Fibroblast of lung (primary cell): ENCODE measurements at regions not wholly inside any gene's neighbourhood (a gene's known extent, or its start where the extent isn't known, plus 50 kb on each side); places are given as distances from the start of the nearest gene placed in this dataset.

Source experiments
- CTCF ChIP-seq, 2 donors: IDR thresholded peaks in 1 of 2; conservative IDR thresholded peaks in 1 of 2; 1 replicate in 1 of 2; 2 replicates in 1 of 2; pipeline ENCODE4 v1.5.1; 2011 to 2012; ENCODE audit warnings: low read length in 2 of 2, control low read depth in 1 of 2, inconsistent platforms in 1 of 2, low read depth in 1 of 2, mild to moderate bottlenecking in 1 of 2
- EZH2 ChIP-seq: IDR thresholded peaks from 2 replicates; pipeline ENCODE4 v1.5.1; 2012; ENCODE audit warnings: low read length, control low read depth, mild to moderate bottlenecking; ENCODE audit errors: missing control alignments

- TF ChIP-seq CTCF (conservative IDR thresholded peaks at IDR 0.05 in 1 of 2, IDR thresholded peaks at IDR 0.05 in 1 of 2; ENCODE audit: low read depth in 1 of 2, low read length in 2 of 2) (no peak), EZH2 (no peak)
These were observed 70.5 kb downstream of the PYDC2 start for GRCh38 chr3:191531434-191531972.
